ENCODE measurements at regions not wholly inside any gene's neighbourhood (a gene's known extent, or its start where the extent isn't known, plus 50 kb on each side); places are given as distances from the start of the nearest gene placed in this dataset.
"Not testable (repeated sequence)": the region's sequence is repeated elsewhere in the genome, so short reads cannot be mapped to it uniquely, and the experiment has no call there.

GRCh38 chr7:13757841-13758240, 231.6 kb downstream of the ETV1 start:
- no peak overlapping the region for H3K4me3 ChIP-seq
- no peak for DNase-seq
- CTCF ChIA-PET: no interaction called here
- no peaks in the 10 kb centered on the region for H3K9me2 ChIP-seq (ENCODE audit: insufficient read depth)
- no peaks in the 10 kb centered on the region for H4K20me1 ChIP-seq (ENCODE audit: insufficient read depth)
- no peaks in the 10 kb centered on the region for H3K36me3 ChIP-seq (ENCODE audit: low read depth)
- no peak overlapping the region for H3K4me2 ChIP-seq
- H3K27ac ChIP-seq: no peak overlapping the region
- no peak overlapping the region for H2AFZ ChIP-seq
- no TSS peak for BruUV-seq (replicated peaks)
- TF ChIP-seq EZH2 (IDR thresholded peaks at IDR 0.05; ENCODE audit: low read depth) (no peak), CTCF (conservative IDR thresholded peaks at IDR 0.05) (no peak)
- no peaks in the 10 kb centered on the region for H3F3A ChIP-seq (ENCODE audit: insufficient read depth, low read depth)
- intact Hi-C loops (cut with micrococcal nuclease; ENCODE audit: unreplicated experiment): no loop called here
- H3K27me3 ChIP-seq (ENCODE audit: insufficient read depth, low read depth): no peaks in the 10 kb centered on the region
- H3K79me2 ChIP-seq (ENCODE audit: low read depth): no peaks in the 10 kb centered on the region
- H3K4me1 ChIP-seq (replicated peaks; ENCODE audit: insufficient read depth): no peaks in the 10 kb centered on the region
- POLR2A ChIA-PET (ENCODE audit: unreplicated experiment): no interaction called here
- no peaks in the 10 kb centered on the region for H3K9me3 ChIP-seq (ENCODE audit: insufficient read depth, low read depth)

GRCh38 chr7:13765853-13766252, 223.6 kb downstream of the ETV1 start:
- POLR2A ChIA-PET (ENCODE audit: unreplicated experiment); H3K36me3 ChIP-seq (ENCODE audit: low read depth); H3F3A ChIP-seq (ENCODE audit: insufficient read depth, low read depth); H3K4me2 ChIP-seq; H3K9me2 ChIP-seq (ENCODE audit: insufficient read depth); intact Hi-C loops (cut with micrococcal nuclease; ENCODE audit: unreplicated experiment); H3K4me1 ChIP-seq (replicated peaks; ENCODE audit: insufficient read depth); H3K9me3 ChIP-seq (ENCODE audit: insufficient read depth, low read depth); BruUV-seq (replicated peaks); H3K27me3 ChIP-seq (ENCODE audit: insufficient read depth, low read depth); H3K4me3 ChIP-seq; H2AFZ ChIP-seq; H3K27ac ChIP-seq; CTCF ChIA-PET; H3K79me2 ChIP-seq (ENCODE audit: low read depth); H4K20me1 ChIP-seq (ENCODE audit: insufficient read depth): not testable (repeated sequence)
- DNase-seq: peak in 1 of 2 experiments; percentile 35

- no peak overlapping the region for H3K4me2 ChIP-seq
- peaks cover 4% of the 10 kb centered on the region; the same call in 1 of the 2 replicates for H3K9me3 ChIP-seq (ENCODE audit: insufficient read depth, low read depth)
- no peak for DNase-seq
- no peaks in the 10 kb centered on the region for H4K20me1 ChIP-seq (ENCODE audit: insufficient read depth)
- no peaks in the 10 kb centered on the region for H3K79me2 ChIP-seq (ENCODE audit: low read depth)
- no peaks in the 10 kb centered on the region for H3K36me3 ChIP-seq (ENCODE audit: low read depth)
- H2AFZ ChIP-seq: peak overlapping the region; percentile 25; the same call in 1 of the 2 replicates
- H3K9me2 ChIP-seq (ENCODE audit: insufficient read depth): no peaks in the 10 kb centered on the region
- intact Hi-C loops (cut with micrococcal nuclease; ENCODE audit: unreplicated experiment): no loop called here
- H3K27me3 ChIP-seq (ENCODE audit: insufficient read depth, low read depth): no peaks in the 10 kb centered on the region
- ChIA-PET POLR2A (ENCODE audit: unreplicated experiment) (interaction anchor here (0.8 kb wide), 1 partner anchor 12 kb away, joined by 11 read pairs; no protein-coding TSS in a partner anchor), CTCF (no interaction called here)
- TF ChIP-seq EZH2 (IDR thresholded peaks at IDR 0.05; ENCODE audit: low read depth) (no peak), CTCF (conservative IDR thresholded peaks at IDR 0.05) (no peak)
- no peak overlapping the region for H3K4me3 ChIP-seq
- no TSS peak for BruUV-seq (replicated peaks)
- no peaks in the 10 kb centered on the region for H3F3A ChIP-seq (ENCODE audit: insufficient read depth, low read depth)
- H3K27ac ChIP-seq: no peak overlapping the region
- H3K4me1 ChIP-seq (replicated peaks; ENCODE audit: insufficient read depth): no peaks in the 10 kb centered on the region
These were observed 219.2 kb downstream of the ETV1 start for GRCh38 chr7:13770305-13770704.

- no peaks in the 10 kb centered on the region for H3K36me3 ChIP-seq (ENCODE audit: low read depth)
- TF ChIP-seq EZH2 (IDR thresholded peaks at IDR 0.05; ENCODE audit: low read depth): no peak
- no peak for TF ChIP-seq CTCF (conservative IDR thresholded peaks at IDR 0.05)
- ChIA-PET POLR2A (ENCODE audit: unreplicated experiment) (interaction anchor here (0.5 kb wide), 1 partner anchor 302 kb away, joined by 10 read pairs; no protein-coding TSS in a partner anchor), CTCF (interaction anchor here (0.6 kb wide), 1 partner anchor 50 kb away, joined by 3 read pairs; no protein-coding TSS in a partner anchor)
- H3K27me3 ChIP-seq (ENCODE audit: insufficient read depth, low read depth): no peaks in the 10 kb centered on the region
- H4K20me1 ChIP-seq (ENCODE audit: insufficient read depth): no peaks in the 10 kb centered on the region
- H3F3A ChIP-seq (ENCODE audit: insufficient read depth, low read depth): no peaks in the 10 kb centered on the region
- intact Hi-C loops (cut with micrococcal nuclease; ENCODE audit: unreplicated experiment): no loop called here
- H3K27ac ChIP-seq: no peak overlapping the region
- DNase-seq: no peak
- peaks cover 13% of the 10 kb centered on the region; the same call in 1 of the 2 replicates for H3K4me1 ChIP-seq (replicated peaks; ENCODE audit: insufficient read depth)
- peaks cover 9% of the 10 kb centered on the region; the same call in 1 of the 2 replicates for H3K9me2 ChIP-seq (ENCODE audit: insufficient read depth)
- no TSS peak for BruUV-seq (replicated peaks)
- H3K79me2 ChIP-seq (ENCODE audit: low read depth): no peaks in the 10 kb centered on the region
- H2AFZ ChIP-seq: no peak overlapping the region
- no peak overlapping the region for H3K4me2 ChIP-seq
- no peak overlapping the region for H3K4me3 ChIP-seq
- peaks cover 10% of the 10 kb centered on the region; the same call in 1 of the 2 replicates for H3K9me3 ChIP-seq (ENCODE audit: insufficient read depth, low read depth)
These were observed 214.5 kb downstream of the ETV1 start for GRCh38 chr7:13774976-13775375.

All from PC-9 (cell line).